Activated T-helper 1 cell treated with anti-CD3 and anti-CD28 coated beads, Interleukin-12 subunit alpha, Interleukin-12 subunit beta, Interleukin-2, Interleukin-4 antibody, amounts not matched to agents 30 ng/mL and 10 ng/mL and 1 ng/mL, durations not matched to agents 14 hours and 24 hours and 36 hours (primary cell): ENCODE measurements at regions not wholly inside any gene's neighbourhood (a gene's known extent, or its start where the extent isn't known, plus 50 kb on each side); places are given as distances from the start of the nearest gene placed in this dataset.

ENCODE experiments used
- DNase-seq: peaks from one replicate; pipeline ENCODE4 v3.0.0; 2021; ENCODE audit warnings: low spot score
- H3K27ac Mint-ChIP-seq: one replicate; pipeline ENCODE4 v1.8.0; 2021; ENCODE audit warnings: mild to moderate bottlenecking, mixed read lengths
- H3K27me3 Mint-ChIP-seq: one replicate; pipeline ENCODE4 v1.8.0; 2022; ENCODE audit warnings: mild to moderate bottlenecking, moderate library complexity, mixed read lengths; ENCODE audit not compliant: insufficient read depth
- H3K36me3 Mint-ChIP-seq: one replicate; pipeline ENCODE4 v1.8.0; 2021; ENCODE audit warnings: low read depth, mixed read lengths
- H3K4me1 Mint-ChIP-seq: one replicate; pipeline ENCODE4 v1.8.0; 2021; ENCODE audit warnings: low read depth, mixed read lengths
- H3K4me3 Mint-ChIP-seq: one replicate; pipeline ENCODE4 v1.8.0; 2021; ENCODE audit warnings: mild to moderate bottlenecking, moderate library complexity, mixed read lengths
- H3K9me3 Mint-ChIP-seq: one replicate; pipeline ENCODE4 v1.8.0; 2021; ENCODE audit warnings: mixed read lengths
- intact Hi-C: fragments of 100-400 bp; cut with micrococcal nuclease; formaldehyde crosslinking; loops from one replicate; pipeline ENCODE4 v1.15.1; 2024

DNA sequence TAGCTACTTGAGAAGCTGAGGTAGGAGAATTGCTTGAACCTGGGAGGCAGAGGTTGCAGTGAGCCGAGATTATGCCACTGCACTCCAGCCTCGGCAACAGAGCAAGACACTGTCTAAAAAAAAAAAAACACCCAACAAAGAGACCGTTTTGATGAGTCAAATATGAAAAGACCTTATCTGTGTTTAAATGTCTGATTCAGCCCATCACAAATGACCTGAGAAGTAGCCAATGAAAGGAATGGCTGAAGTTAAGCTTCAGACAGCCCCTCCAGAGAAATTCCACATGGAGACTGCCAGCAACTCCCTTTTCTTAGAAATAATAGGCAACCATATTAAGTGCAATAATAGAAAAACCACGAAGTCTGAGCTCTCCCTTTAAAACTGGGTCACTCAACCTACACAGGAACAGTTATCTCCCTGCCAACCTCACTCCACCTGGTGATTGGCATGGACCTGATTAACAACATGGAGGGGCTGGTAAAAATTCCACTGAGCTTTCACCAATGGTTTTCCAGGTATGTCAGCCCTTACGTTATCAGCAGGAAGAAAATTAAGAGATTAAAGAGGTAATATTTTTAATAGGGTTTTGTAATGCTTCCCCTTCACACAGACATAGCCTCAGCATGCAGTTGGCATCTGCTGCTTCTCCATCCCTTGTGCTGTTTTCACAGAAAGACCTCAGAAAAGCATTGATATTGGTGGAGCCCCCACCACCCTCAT, 238.1 kb upstream of the STT3B start:
- intact Hi-C loops = no loop called here
- H3K27me3 Mint-ChIP-seq = no peaks in the 10 kb centered on the region
- no peak overlapping the region for H3K4me3 Mint-ChIP-seq
- peaks cover 9% of the 10 kb centered on the region for H3K36me3 Mint-ChIP-seq
- H3K9me3 Mint-ChIP-seq = peaks cover 12% of the 10 kb centered on the region
- H3K4me1 Mint-ChIP-seq = peaks cover 18% of the 10 kb centered on the region
- H3K27ac Mint-ChIP-seq = no peak overlapping the region
- DNase-seq = no peak

DNA sequence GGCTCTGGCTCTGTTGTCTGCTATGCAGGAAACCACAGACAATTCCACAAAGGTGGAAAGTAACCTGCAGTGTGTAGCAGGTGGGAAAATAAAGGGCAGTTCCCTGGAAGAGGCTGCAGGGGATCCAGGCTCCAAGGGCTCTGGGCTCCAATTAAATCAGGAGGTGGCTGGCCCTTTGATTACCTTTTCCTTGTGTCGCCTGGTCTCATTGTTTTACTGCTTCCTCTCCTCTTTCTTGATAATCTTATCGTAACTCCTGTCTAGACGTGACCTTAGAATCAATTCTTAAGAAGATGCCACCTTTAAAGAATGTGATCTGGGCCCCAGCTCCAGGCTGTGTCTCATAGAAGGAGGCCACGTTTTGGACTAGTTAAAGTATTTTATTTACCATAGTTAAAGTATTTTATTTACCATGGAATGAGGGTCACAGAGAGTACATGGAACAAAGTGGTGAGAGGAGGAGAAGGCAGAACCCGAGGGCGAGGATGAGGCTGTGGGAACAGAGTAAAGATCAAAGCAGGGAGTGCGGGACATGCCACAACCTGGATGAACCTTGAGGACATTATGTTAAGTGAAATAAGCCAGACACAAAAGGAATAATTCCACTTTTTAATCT, 237.5 kb upstream of the STT3B start:
- H3K27me3 Mint-ChIP-seq = peaks cover 3% of the 10 kb centered on the region
- peaks cover 11% of the 10 kb centered on the region for H3K4me1 Mint-ChIP-seq
- intact Hi-C loops = no loop called here
- H3K4me3 Mint-ChIP-seq = no peak overlapping the region
- peaks cover 17% of the 10 kb centered on the region for H3K9me3 Mint-ChIP-seq
- H3K36me3 Mint-ChIP-seq = peaks cover 10% of the 10 kb centered on the region
- no peak overlapping the region for H3K27ac Mint-ChIP-seq
- no peak for DNase-seq

DNA sequence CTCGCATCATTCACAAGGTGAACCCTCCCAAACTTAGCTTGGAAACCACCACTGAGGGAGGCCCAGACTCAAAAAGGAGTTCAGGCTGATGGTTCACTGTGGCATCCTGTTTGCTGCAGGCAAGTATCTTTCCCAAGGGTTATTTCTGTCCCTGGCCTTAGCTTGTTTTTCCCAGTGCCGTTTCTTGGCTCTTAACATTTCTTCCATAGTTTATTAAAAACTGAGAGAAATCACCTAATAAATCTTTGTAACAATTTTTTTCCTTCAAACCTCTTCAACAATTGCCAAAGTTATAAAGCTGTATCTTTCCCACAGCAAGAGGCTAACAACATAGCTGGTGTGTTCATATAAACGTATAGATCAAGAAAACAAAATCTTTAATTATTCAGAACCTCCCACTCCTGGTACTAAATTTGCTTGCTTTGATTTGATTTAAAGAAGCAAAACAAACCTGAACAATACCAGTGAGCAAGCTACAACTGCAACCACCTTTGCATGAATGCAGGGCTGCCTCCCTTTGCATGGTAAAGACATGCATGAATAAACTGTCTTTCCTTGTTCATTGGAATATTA, 234.9 kb upstream of the STT3B start:
- Mint-ChIP-seq H3K36me3 (peaks cover 6% of the 10 kb centered on the region), H3K27ac (no peak overlapping the region), H3K27me3 (peaks cover 3% of the 10 kb centered on the region), H3K4me3 (no peak overlapping the region), H3K4me1 (peaks cover 8% of the 10 kb centered on the region), H3K9me3 (peaks cover 20% of the 10 kb centered on the region)
- intact Hi-C loops = no loop called here
- DNase-seq = no peak

DNA sequence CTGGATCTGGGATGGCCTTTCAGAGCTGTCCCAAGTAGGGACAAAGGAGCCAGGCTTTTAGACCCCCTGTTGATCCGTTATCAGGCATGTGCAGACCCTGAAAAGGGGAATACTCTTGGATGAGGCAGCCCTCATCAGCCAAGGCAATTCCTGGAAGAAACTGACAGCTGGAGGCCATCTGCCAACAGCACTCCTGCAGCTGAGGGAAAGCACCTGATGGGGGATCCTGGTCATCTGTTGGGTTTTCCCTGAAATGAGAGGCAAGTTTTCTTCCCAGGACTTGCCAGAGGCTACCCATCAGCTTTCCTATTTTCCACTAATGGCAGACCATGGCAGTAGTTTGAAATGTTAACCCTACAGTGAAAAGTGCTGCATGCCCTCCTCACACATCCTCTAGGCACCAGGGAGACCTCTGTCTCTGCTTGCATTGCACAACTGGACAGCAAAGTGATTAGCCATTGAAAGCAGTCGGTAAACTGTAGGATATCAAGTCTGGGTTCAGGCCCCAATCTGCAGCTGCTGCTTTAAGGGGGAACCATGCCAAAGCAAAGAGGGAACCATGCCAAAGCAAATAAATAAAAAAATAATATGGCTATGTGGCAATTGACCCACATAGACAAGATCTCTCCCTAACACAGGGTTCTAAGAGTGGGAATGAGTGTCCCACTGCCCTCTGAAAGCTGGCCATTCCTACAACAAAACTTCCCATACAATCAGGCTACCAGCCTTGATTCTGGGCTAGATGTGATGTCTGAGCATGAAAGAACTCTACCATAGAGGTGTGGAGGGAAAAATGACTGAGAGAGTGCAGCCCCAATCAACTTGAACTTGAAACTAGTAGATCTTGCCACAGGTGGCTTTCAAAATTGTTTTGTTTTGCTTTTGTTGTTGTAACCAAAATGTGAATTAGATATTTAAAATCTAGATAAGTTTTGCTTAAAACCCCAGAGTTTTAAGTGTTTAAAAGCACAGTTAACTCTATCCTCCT, 232.0 kb upstream of the STT3B start:
- peaks cover 3% of the 10 kb centered on the region for H3K27me3 Mint-ChIP-seq
- peaks cover 26% of the 10 kb centered on the region for H3K9me3 Mint-ChIP-seq
- DNase-seq = no peak
- H3K4me3 Mint-ChIP-seq = no peak overlapping the region
- peaks cover 11% of the 10 kb centered on the region for H3K36me3 Mint-ChIP-seq
- intact Hi-C loops = no loop called here
- H3K4me1 Mint-ChIP-seq = peaks cover 8% of the 10 kb centered on the region
- H3K27ac Mint-ChIP-seq = no peak overlapping the region

DNA sequence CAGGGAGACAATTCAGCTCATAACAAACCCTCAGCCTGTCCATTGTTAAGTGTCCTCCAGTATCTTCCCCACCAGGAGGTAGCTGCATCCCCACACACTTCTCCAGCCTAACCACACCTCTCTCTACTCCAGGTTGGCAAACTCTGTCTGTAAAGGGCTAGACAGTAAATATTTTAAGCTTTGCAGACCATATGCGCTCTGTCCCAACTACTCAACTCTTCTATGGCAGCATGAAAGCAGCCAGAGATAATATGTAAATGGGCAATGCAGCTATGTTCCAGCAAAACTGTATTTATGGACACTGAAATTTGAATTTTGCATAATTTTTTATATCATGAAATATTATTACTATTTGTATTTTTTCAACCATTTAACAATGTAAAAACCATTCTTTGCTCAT, 230.4 kb upstream of the STT3B start:
- intact Hi-C loops = no loop called here
- H3K27ac Mint-ChIP-seq = no peak overlapping the region

DNA sequence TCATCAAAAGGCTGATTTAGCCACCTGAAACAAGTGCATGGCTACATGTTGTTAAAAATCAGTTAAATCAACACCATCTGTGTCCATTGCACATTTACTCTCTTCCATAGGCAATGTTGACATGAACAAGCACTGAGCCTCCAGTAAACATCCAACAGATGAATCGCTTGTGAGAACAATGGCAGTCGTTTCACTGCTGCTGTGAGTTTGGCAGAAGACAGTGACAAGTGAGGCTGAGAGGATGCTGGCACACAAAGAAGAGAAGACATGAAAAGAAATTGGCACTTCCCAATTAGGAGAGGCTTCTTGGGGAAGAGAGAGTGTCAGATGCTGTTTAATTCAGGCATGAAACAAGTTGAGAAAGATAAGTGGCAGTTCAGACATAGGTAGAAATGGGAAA, 227.4 kb upstream of the STT3B start:
- intact Hi-C loops = no loop called here
- Mint-ChIP-seq H3K36me3 (peaks cover 5% of the 10 kb centered on the region), H3K27ac (no peak overlapping the region), H3K4me3 (no peak overlapping the region), H3K27me3 (no peaks in the 10 kb centered on the region), H3K4me1 (peaks cover 17% of the 10 kb centered on the region), H3K9me3 (peaks cover 19% of the 10 kb centered on the region)
- no peak for DNase-seq

More for the DNA sequence above, 230.4 kb upstream of the STT3B start:
- DNase-seq = no peak
- Mint-ChIP-seq H3K27me3 (peaks cover 3% of the 10 kb centered on the region), H3K36me3 (peaks cover 11% of the 10 kb centered on the region), H3K9me3 (peaks cover 32% of the 10 kb centered on the region), H3K4me3 (no peak overlapping the region), H3K4me1 (peaks cover 8% of the 10 kb centered on the region)

DNA sequence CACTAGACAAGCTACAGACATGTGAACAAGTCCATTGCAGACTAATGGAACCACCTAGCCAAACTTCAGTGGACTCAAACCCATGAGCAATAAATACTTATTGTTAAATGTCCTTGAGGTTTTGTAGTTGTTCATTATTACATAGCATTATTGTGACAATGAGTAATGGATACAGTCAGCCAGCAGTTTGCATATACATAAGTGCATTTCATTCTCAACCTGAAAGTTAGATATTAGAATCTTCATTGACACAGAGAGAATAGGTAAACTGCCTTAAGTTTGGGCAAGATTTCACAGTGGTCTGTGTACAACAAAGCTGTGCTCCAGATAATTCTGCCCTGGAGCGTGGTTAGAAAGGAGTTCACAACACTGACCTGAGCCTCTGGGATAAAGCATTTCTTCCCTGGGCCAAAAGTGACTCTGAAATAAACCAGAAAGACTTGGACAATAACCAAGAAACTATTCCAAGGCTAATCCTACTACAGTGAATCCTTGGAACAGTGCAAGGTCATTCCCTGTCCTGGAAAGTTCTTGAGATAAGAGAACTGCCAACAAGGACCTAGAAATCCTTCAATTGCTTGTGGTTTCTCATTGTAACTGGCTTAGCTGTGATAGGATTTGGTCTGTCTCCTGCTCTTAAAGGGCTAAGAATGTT, 225.5 kb upstream of the STT3B start:
- Mint-ChIP-seq H3K4me3 (no peak overlapping the region), H3K27ac (no peak overlapping the region), H3K4me1 (peaks cover 9% of the 10 kb centered on the region), H3K27me3 (no peaks in the 10 kb centered on the region), H3K9me3 (peaks cover 18% of the 10 kb centered on the region), H3K36me3 (peaks cover 5% of the 10 kb centered on the region)
- intact Hi-C loops = no loop called here
- no peak for DNase-seq

DNA sequence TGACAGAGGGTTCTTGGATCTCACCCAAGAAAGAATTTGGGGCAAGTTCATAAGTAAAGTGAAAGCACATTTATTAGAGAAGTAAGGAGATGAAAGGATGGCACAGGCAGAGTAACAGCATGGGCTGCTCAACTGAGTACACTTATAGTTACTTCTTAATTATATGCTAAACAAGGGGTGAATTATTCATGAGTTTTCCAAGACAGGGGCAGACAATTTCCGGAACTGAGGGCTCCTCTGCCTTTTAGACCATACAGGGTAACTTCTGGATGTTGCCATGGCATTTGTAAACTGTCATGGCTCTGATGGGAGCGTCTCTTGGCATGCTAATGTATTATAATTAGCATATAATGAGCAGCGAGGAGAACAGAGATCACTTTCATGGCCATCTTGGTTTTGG, 221.2 kb upstream of the STT3B start:
- Mint-ChIP-seq H3K4me3 (no peak overlapping the region), H3K9me3 (peaks cover 36% of the 10 kb centered on the region), H3K4me1 (peaks cover 14% of the 10 kb centered on the region), H3K27ac (no peak overlapping the region), H3K36me3 (peaks cover 8% of the 10 kb centered on the region), H3K27me3 (no peaks in the 10 kb centered on the region)
- no peak for DNase-seq
- intact Hi-C loops = no loop called here

DNA sequence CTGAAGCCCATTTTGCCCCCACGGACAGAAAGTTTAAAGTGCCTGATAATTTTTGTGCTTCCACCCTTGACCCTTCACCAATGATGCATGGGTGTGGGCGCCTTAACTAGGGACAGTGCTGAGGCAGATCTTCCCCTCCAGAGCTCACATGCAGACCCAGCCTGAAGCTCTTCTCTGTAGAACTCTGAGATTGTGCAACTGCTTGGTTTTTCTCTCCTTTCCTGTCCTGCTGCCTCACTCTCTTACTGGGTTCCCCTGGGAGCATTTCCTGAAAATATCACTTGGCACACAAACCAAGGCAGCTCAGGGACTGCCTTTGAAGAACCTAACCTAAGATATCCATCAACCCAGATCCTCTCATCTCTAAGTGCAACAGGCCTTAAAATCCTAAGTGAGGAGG, 220.3 kb upstream of the STT3B start:
- Mint-ChIP-seq H3K9me3 (peaks cover 38% of the 10 kb centered on the region), H3K36me3 (peaks cover 10% of the 10 kb centered on the region), H3K27me3 (no peaks in the 10 kb centered on the region), H3K4me1 (peaks cover 14% of the 10 kb centered on the region), H3K4me3 (no peak overlapping the region), H3K27ac (no peak overlapping the region)
- no peak for DNase-seq
- intact Hi-C loops = no loop called here

DNA sequence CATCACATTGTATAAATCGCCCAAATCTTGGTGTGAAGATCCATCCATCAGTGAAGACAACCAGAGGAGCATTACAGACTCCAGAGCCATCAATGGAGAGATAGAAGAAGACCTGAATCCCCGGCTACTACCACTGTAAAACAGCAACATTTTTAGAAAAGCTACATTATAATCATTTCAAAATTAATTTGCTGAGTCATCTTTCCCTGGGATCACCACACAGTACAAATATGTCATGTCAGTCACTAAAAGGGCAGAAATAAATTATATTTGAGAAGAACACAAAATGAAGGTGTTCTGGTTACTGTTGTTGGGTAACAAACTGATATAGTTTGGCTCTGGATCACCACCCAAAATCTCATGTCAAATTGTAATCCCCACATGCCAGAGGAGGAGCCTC, 218.5 kb upstream of the STT3B start:
- Mint-ChIP-seq H3K4me3 (no peak overlapping the region), H3K36me3 (peaks cover 10% of the 10 kb centered on the region), H3K27ac (no peak overlapping the region), H3K27me3 (no peaks in the 10 kb centered on the region), H3K9me3 (peaks cover 38% of the 10 kb centered on the region), H3K4me1 (peaks cover 6% of the 10 kb centered on the region)
- intact Hi-C loops = no loop called here
- DNase-seq = no peak

DNA sequence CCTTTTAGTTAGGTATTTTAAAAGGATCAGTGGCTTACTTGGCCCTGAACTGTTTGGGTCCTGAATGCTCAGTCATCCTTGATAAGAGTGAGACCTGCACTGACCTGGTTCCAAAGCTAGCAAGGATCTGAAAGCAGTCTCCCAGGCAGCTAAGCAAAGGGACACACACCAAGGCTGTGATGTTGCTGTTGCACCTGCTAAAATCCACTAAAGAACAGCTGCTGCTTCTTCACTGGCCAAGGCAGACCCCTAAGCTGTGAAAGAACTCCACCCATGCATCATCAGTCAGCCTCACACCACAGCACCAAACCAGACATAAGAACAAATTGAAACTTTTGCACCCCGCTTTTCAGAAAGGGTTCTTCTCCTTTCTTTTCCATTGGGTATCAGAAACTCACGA, 213.4 kb upstream of the STT3B start:
- intact Hi-C loops = no loop called here
- no peak overlapping the region for H3K4me3 Mint-ChIP-seq
- peaks cover 36% of the 10 kb centered on the region for H3K9me3 Mint-ChIP-seq
- no peaks in the 10 kb centered on the region for H3K4me1 Mint-ChIP-seq
- H3K36me3 Mint-ChIP-seq = peaks cover 8% of the 10 kb centered on the region
- no peak for DNase-seq
- no peaks in the 10 kb centered on the region for H3K27me3 Mint-ChIP-seq
- no peak overlapping the region for H3K27ac Mint-ChIP-seq

DNA sequence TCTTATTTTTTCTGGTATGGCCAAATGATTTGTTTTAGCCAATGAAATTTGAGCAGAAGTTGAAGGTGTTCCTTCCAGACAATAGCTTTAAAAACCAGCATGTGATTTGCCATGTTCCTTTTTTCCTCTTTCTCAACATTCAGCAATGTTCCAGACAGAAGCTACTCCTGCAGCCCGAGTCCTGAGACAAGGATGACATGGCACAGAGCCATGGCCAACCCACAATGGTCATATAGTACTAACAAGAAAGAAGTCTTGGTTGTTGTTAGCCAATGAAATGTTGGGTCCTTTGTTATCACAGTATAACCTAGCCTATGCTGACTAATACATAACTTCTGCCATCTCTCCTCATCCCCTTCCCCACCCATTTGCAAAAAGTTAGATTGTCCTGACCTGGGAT, 211.1 kb upstream of the STT3B start:
- no peak for DNase-seq
- H3K4me3 Mint-ChIP-seq = no peak overlapping the region
- no peak overlapping the region for H3K27ac Mint-ChIP-seq
- intact Hi-C loops = no loop called here
- no peaks in the 10 kb centered on the region for H3K27me3 Mint-ChIP-seq
- H3K4me1 Mint-ChIP-seq = no peaks in the 10 kb centered on the region
- H3K9me3 Mint-ChIP-seq = peaks cover 16% of the 10 kb centered on the region
- H3K36me3 Mint-ChIP-seq = peaks cover 3% of the 10 kb centered on the region
